ENCODE measurements at regions not wholly inside any gene's neighbourhood (a gene's known extent, or its start where the extent isn't known, plus 50 kb on each side); places are given as distances from the start of the nearest gene placed in this dataset.

DNA sequence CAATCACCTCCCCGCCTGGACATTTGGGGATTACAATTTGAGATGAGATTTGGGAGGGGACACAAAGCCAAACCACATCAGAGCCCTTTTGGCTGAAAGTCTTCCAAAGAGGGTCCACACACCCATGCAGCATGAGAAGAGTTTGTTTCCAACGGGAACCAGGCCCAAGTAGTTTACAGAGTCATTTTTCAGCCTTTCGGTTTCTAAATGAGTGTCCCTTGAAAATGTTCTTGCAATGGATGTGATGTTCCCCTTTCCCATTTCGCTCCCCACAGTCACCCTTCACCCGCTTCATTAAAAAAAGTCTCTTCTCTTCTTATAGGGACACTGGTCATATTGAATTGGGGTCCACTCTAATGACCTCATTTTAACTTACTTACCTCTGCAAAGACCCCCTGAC, 157.4 kb downstream of the ARL4C start:
- H3K79me2 ChIP-seq (ENCODE audit: insufficient read depth, low read length): no peaks in the 10 kb centered on the region
- no peaks in the 10 kb centered on the region for H3K4me1 ChIP-seq (ENCODE audit: insufficient read depth, low read length, severe bottlenecking)
- H3K27ac ChIP-seq (ENCODE audit: low read depth, low read length, poor library complexity, severe bottlenecking): no peak overlapping the region
- H3K9me3 ChIP-seq (ENCODE audit: low read length): no peaks in the 10 kb centered on the region
- no peaks in the 10 kb centered on the region for H3K36me3 ChIP-seq (ENCODE audit: insufficient read depth, low read length)
- no peaks in the 10 kb centered on the region for H3F3A ChIP-seq (ENCODE audit: insufficient read depth, low read length)
- H3K27me3 ChIP-seq (ENCODE audit: insufficient read depth, low read length): no peaks in the 10 kb centered on the region
- no peak overlapping the region for H2AFZ ChIP-seq (ENCODE audit: low read length)
- H4K20me1 ChIP-seq (ENCODE audit: insufficient read depth, low read length): no peaks in the 10 kb centered on the region
- TF ChIP-seq EZH2 (IDR thresholded peaks at IDR 0.05; ENCODE audit: borderline replicate concordance, low read length): no peak
- TF ChIP-seq, protein P1, sequence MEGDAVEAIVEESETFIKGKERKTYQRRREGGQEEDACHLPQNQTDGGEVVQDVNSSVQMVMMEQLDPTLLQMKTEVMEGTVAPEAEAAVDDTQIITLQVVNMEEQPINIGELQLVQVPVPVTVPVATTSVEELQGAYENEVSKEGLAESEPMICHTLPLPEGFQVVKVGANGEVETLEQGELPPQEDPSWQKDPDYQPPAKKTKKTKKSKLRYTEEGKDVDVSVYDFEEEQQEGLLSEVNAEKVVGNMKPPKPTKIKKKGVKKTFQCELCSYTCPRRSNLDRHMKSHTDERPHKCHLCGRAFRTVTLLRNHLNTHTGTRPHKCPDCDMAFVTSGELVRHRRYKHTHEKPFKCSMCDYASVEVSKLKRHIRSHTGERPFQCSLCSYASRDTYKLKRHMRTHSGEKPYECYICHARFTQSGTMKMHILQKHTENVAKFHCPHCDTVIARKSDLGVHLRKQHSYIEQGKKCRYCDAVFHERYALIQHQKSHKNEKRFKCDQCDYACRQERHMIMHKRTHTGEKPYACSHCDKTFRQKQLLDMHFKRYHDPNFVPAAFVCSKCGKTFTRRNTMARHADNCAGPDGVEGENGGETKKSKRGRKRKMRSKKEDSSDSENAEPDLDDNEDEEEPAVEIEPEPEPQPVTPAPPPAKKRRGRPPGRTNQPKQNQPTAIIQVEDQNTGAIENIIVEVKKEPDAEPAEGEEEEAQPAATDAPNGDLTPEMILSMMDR (IDR thresholded peaks at IDR 0.05; ENCODE audit: low read length): no peak
- H3K9ac ChIP-seq (ENCODE audit: low read length): no peak overlapping the region
- H3K4me3 ChIP-seq (ENCODE audit: low read depth, low read length, poor library complexity, severe bottlenecking): no peak overlapping the region
- H3K4me2 ChIP-seq (ENCODE audit: low read length): no peak overlapping the region
- no peaks in the 10 kb centered on the region for H3K9me2 ChIP-seq (ENCODE audit: low read depth, low read length)

DNA sequence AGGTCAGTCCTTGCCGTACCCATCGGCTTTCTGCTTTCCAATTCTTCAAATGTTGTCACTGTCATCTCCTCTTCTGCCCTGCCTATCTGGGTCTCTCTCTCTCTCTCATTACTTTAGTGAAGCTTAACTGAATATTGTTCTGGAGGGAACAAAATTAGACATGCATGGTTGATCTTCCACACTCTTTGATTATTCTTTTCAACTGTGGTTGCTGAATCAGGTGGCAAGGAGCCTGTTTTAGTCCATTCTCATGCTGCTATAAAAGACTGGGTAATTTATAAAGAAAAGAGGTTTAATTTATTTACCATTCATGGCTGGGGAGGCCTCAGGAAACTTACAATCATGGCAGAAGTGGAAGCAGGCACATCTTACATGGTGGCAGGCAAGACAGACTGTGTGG, 157.9 kb downstream of the ARL4C start:
- Histone ChIP-seq H3K4me1 (ENCODE audit: insufficient read depth, low read length, severe bottlenecking) (no peaks in the 10 kb centered on the region), H3K27ac (ENCODE audit: low read depth, low read length, poor library complexity, severe bottlenecking) (no peak overlapping the region), H3F3A (ENCODE audit: insufficient read depth, low read length) (no peaks in the 10 kb centered on the region), H3K9me3 (ENCODE audit: low read length) (no peaks in the 10 kb centered on the region), H3K4me2 (ENCODE audit: low read length) (no peak overlapping the region), H3K27me3 (ENCODE audit: insufficient read depth, low read length) (no peaks in the 10 kb centered on the region), H3K36me3 (ENCODE audit: insufficient read depth, low read length) (no peaks in the 10 kb centered on the region), H4K20me1 (ENCODE audit: insufficient read depth, low read length) (no peaks in the 10 kb centered on the region), H2AFZ (ENCODE audit: low read length) (no peak overlapping the region), H3K9me2 (ENCODE audit: low read depth, low read length) (no peaks in the 10 kb centered on the region), H3K4me3 (ENCODE audit: low read depth, low read length, poor library complexity, severe bottlenecking) (no peak overlapping the region), H3K79me2 (ENCODE audit: insufficient read depth, low read length) (no peaks in the 10 kb centered on the region), H3K9ac (ENCODE audit: low read length) (no peak overlapping the region)
- TF ChIP-seq, protein P1 (IDR thresholded peaks at IDR 0.05; ENCODE audit: low read length): no peak

DNA sequence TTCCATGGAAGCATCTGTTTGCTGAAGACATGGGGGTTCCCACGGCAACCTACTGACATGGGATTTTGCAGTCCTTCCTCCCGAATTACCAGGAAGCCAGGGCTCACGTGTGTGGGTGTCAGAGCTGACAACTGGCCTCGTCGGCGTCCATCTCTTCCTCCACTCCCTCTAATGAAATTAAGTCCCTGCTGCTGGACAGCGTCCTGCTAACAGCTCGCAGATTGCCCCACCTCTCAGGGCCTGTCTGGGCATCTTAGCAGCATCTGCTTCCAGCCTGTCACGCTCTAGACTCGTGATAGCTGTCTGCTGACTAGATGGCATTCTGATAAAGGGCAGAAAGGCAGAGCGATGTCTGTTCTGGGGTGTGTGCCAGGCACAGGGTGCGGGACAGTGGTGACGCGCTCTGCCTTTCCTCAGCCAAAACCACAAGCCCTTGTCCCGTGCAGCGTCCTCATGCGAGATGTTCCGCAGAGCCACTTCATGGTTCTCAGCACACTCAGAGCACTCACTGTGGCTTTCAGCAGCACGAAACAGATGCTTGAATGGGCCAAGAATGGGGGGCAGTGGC, 161.1 kb downstream of the ARL4C start:
- Histone ChIP-seq H3F3A (ENCODE audit: insufficient read depth, low read length) (no peaks in the 10 kb centered on the region), H3K79me2 (ENCODE audit: insufficient read depth, low read length) (no peaks in the 10 kb centered on the region), H3K9ac (ENCODE audit: low read length) (no peak overlapping the region), H4K20me1 (ENCODE audit: insufficient read depth, low read length) (no peaks in the 10 kb centered on the region), H3K9me3 (ENCODE audit: low read length) (no peaks in the 10 kb centered on the region), H3K27me3 (ENCODE audit: insufficient read depth, low read length) (no peaks in the 10 kb centered on the region), H3K9me2 (ENCODE audit: low read depth, low read length) (no peaks in the 10 kb centered on the region), H3K4me2 (ENCODE audit: low read length) (no peak overlapping the region), H3K27ac (ENCODE audit: low read depth, low read length, poor library complexity, severe bottlenecking) (no peak overlapping the region), H3K4me3 (ENCODE audit: low read depth, low read length, poor library complexity, severe bottlenecking) (no peak overlapping the region), H3K4me1 (ENCODE audit: insufficient read depth, low read length, severe bottlenecking) (no peaks in the 10 kb centered on the region), H2AFZ (ENCODE audit: low read length) (no peak overlapping the region), H3K36me3 (ENCODE audit: insufficient read depth, low read length) (no peaks in the 10 kb centered on the region)
- TF ChIP-seq EZH2 (IDR thresholded peaks at IDR 0.05; ENCODE audit: borderline replicate concordance, low read length): no peak
- TF ChIP-seq, protein P1 (IDR thresholded peaks at IDR 0.05; ENCODE audit: low read length): no peak
